Stimulated activated CD8-positive, alpha-beta memory T cell treated with anti-CD3 and anti-CD28 coated beads, Interleukin-2, amount 100 ng/mL, for 48 hours (primary cell): ENCODE measurements at regions not wholly inside any gene's neighbourhood (a gene's known extent, or its start where the extent isn't known, plus 50 kb on each side); places are given as distances from the start of the nearest gene placed in this dataset.
A peak's percentile ranks its signal among the peaks of the same experiment; 100 is the strongest.

Experiments
- DNase-seq, 2 donors: peaks; one replicate each; pipeline ENCODE4 v3.0.0-alpha.2; 2020; ENCODE audit warnings: low read depth in 2 of 2

DNA sequence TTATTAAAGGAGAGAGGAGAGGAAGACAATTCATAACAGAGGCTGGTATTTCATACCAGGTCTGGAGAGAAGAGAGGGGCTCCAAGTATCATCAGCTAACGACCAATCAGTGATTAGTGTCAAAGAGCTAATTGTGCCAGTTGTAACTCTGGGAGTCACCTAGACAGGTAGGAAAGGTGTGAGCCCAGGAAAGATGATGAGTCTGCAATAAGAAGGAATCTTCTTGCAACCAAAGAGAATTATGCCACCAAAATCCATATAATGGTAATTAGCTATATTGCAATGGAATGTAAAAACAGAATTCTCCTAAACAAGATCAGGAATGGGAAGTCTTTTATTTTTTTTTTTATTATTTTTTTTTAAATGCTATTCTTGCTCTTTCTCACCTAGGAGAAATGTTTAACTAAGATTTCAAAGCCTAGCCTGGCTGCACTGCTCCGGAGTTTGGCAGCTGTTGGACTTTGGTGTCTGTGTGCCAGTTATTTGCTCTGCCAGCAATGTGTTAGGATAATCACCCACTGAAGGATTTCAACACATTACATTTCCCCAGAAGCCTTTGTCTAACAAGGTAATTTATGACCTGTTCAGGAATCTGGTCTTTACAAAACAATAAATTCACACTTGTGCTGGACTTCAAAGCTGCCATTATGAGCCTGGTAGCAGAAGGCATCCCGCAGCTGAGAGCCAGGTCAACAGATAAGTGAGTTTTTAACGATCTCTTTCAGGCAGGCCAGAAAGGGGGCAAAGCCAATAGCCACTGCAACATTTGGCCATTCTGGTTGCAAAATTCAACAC, 89.4 kb downstream of the FOXB1 start:
- no peak for DNase-seq

DNA sequence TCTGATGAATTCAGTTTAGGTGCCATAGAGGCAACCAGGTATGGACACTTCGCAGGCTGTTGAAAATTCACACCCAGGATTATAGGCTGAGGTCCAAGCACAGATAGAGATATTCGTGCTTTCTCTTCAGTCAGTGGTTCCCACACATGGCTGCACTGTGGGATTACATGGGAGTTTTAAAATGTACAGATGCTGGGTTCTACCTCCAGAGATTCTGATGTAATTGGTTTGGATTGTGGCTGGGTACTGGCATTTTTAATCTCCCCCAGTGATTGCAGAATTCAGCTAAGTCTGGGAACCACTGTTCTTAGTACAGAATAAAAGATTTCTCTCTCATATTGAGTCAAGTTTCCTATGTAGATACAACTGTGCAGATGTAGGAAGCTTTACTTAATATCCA, 91.6 kb downstream of the FOXB1 start:
- no peak for DNase-seq

DNA sequence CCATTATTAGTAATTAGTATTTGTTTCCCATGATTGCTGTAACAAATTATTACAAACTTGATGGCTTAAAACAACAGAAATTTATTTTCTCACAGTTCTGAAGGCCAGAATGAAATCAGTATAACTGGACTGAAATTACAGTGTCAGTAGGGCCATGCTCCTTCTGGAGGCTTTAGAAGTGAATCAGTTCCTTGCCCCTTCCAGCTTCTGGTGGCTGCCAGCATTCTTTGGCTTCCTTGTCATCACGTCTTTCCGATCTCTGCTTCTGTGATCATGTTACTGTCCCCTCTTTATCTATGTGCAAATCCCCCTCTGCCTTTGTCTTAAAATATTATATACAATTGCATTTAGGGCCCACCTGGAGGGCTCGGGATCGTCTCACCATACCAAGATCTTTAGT, 92.0 kb downstream of the FOXB1 start:
- no peak for DNase-seq

DNA sequence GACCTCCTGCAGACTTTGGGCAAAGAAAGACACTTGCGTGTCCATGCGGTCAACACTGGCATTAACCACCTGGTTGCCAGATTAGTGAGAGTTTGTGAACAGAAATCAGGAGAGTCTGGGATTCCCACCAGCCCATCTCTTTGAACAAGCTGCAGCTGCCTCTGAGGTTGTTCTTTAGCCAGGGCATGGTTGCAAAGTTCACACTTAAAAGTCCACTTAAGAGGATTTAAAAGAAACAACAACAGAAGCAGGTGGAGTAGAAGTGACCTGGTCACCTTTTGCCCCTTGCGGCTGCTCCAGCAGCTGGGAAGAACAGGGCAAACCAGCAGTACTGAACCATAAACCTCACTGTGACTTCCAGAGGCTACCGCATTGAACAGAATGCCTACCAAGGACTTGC, 97.3 kb downstream of the FOXB1 start:
- DNase-seq: no peak

DNA sequence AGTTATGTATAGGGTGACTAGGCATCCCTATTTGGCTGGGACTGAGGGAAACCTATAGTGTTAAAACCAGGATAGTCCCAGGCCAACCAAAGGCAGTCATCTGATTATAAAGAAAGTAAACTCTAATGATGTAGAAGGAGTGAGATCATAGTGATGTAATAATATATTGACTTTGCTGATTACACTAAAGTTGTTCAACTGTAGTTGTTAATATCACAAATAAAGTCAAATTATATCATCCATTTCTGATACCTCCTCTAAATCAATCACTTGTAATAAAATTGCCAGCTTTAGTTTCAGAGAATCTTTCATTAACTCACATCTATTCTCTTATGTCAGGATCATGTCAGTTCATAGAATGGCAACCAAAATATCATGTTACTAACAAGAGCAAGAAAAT, 98.6 kb downstream of the FOXB1 start:
- DNase-seq: no peak

DNA sequence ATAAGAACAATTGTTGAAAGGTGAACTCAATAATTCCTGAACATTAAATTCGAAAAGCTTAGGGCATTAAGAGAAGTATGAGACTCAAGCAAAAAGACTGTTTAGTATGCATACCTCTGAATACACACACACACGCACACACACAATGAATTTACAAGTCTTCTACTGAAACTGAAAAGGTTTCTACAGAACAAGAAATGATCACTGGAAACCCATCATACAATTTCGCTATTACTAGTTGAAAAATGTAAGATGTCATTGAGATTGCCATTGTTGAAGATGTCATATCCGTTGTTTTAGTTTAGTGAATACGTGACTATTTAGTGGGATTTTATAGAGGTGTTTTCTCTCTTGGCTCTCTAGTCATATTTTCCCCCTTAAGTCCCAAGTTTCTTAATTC, 106.8 kb downstream of the FOXB1 start:
- no peak for DNase-seq

DNA sequence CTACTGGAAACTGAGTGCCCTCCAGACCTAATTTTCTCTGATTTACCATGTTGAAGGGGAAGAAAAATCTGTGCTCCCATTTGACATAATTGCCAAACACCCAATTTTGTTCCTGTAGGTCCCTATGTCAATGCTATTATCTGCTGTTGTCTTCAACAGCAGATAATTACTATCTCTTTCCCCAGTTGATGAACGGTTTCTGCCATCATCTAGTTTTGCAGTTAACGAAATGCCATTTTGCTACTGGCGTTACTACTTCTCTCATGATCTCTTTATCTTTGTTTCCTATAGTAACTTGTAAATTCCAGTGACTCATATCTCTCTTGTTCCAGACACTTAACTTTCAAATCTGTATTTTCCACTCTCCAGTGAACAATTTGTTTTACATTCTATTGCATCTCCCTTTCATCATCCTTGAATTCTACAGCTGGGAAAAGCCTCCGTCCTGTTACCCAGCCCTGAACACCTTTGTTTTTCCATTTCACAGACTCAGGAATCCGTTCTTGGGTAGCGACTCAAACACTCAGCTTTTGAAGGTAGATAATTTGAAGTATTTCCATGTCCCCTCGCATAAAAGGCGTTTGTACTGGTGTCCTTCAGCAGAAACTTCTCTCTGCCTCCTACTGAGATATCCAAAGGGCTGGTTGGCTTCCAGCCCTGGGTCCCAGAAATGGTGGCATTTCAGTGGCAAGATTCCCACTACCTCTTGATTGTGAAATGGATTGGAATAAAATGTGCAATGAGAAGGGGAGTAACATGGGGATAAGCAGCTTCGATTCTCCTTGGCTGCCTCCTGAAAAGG, 111.7 kb downstream of the FOXB1 start:
- no peak for DNase-seq

DNA sequence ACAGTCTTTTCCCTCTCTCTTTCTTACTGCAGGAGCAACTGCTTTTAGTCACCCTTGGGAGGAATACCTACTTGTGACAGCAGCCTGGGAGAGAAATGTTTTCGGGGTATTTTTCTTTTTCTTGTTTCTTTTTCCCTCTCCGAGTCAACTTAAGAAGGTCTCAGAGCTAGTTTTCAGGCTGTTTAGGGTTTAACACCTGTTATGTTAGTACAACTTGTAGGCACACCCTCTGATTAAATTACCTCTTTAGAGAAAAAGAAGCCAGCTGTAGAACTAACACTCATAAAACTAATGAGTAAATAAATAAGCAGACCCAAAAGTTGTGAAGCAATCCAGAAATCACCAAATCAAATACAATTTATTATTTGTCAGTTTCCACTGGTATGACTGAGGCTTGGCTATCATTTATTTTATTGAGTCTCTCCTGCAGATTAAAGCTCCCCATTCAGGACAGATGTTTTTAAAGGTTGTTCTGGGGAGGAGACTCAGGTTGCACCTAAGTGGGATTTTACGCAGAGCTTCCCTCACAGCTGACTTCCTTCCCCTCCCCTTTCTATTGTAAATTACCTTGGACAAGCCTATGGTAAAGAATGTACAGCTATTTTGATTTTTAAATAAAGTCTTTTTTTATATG, 112.5 kb downstream of the FOXB1 start:
- DNase-seq: no peak

DNA sequence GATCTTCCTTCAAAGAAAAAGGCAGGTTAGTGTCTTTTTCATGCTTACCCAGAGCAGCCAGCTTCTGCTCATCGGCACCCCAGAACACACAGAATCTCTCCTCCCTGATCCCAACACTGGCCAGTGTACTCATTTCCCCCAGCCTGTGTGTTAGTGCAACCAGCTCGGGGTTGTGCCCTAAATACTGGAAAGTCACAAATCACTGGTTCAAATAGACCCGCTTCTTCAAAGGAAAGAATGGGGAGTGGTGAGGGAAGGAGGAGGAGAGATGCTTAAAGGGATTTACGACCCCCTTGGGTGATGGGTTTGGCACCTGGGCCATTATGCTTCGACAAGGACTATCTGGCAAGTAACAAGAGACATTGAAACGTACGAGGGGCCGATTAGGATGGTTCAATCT, 114.0 kb downstream of the FOXB1 start:
- DNase-seq: no peak

DNA sequence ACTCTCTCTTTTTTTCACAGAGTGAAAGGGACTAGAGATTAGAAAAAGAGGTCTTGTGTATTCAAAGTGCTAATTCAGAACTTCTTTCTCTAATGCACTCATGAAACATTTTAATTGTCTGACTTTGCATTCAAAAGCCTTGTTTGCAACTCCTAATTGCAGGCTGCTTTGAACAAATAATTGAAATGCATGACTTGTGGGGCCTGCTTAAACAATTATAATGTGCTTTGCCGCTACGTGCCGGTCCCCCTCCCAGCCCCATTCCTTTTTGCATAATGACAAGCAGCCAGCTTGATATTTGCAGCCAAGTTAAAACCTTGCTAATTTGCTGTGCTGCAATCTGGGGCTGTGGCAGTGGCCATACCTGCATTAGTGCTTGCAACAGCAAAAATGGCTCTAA, 114.5 kb downstream of the FOXB1 start:
- no peak for DNase-seq

DNA sequence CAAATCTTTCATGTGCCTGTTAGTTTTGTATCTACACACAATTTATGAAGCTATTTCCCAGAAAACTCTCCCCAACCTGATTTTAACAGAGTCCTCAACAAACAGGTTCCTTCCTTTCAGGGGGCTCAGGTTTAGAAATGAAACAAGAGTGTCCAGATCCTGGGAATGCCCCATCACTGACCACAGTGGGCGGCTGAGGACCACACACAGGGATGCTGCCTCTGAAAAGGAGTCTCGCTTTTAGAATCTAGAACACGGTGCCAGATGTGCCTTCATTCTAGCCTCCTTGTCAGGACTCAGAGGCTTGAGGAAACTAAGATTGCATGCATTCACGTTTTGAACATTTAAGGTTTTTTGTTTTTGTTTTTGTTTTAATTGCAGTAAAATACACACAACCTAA, 115.0 kb downstream of the FOXB1 start:
- no peak for DNase-seq

DNA sequence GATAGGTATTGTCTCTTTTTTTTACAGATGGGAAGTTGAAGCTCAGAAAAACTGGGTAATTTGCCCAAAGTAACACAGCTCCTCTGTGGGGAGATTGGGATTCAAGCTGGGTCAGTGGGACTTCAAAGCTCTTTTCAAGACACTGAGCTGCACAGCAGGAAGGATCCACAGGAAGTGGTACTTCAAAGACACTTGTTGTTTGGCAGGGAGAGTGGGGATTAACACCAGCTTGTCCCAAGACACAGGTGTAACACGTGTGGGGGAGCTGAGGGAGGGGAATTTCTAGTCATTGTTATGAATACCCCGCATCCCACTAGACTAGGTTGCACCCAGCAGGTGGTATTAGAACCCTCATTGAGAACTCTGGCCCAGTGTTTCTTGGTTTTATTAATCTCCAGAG, 116.0 kb downstream of the FOXB1 start:
- DNase-seq: no peak

DNA sequence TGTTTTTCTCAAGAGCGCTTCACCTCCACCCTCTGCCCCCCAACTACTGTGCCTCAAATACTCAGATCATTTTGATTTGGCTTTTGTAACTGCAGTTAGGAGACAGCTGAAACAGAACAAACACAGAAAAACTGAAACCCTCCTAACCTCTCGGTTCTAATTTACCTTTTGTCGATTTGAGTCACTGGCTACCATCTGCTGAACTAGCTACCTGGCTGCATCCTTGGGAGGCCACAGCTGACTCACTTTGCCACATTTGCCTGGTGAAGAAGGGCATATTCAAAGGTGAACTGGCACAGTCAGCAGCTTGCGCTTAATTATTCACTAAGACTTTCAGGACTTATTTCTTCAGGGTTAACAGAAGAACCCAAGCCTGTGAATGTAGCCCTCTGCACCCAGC, 117.7 kb downstream of the FOXB1 start:
- peak in 1 of 2 donors; percentile 35 for DNase-seq

DNA sequence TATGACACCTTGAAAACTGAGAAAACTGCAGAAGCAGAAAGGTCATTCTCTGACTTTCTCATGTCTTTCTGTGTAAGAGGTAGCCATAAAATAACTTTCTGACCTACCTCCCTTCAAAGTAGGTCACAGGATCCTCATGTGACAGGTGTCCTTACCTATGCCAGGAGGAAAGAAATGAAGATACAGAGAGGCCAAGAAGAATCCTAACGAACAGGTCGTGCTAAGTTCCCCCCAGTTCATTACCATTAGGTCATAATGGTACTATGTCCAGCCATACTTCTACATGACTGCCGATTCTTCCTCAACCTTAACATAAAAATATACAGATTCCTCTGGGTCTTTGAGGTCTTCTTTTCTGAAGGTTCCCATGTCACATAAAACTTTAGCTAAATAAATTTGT, 118.6 kb downstream of the FOXB1 start:
- DNase-seq: no peak

DNA sequence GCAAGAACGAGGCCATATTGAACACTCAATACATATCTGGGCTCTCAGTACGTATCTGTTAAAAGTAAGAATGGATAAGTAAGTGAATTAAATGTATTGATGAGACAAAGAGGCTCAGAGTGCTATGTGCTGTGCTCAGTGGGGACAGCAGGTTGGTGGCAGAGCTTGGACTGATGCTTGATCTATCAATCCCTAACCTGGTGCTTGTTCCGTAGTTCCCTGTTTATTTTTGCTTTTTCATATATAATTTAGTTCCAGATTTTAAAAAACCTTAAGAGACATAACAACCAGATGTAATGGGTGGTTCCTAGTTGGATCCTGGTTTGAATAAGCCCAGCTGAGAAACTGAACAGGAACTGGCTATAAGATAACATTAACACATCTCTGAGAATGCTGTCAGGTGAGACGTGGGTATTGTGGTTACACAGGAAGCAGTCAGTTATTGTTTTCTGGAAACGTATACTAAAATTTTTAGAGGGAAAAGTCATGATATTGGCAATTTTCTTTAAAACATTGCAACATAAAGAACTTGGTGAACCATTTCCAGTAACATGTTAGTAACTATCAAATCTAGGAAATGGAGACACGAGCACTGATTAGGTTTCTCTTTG, 120.5 kb downstream of the FOXB1 start:
- DNase-seq: no peak

DNA sequence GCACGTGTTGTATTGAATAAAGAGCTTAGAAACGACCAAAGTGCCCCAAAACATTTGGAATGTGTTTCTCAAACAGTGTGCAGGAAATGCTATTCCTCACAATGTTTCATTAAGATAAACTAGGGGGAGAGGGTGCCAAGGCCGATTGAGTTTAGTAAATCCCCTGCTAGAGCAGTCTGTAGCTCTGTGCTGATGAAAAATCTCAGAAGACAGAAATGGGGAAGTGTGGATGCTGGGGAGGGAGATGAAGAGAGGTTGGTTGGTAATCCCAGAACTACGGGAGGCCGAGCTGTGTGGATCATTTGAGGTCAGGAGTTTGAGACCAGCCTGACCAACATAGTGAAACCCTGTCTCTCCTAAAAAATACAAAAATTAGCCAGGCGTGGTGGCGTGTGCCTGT, 121.2 kb downstream of the FOXB1 start:
- DNase-seq: no peak

DNA sequence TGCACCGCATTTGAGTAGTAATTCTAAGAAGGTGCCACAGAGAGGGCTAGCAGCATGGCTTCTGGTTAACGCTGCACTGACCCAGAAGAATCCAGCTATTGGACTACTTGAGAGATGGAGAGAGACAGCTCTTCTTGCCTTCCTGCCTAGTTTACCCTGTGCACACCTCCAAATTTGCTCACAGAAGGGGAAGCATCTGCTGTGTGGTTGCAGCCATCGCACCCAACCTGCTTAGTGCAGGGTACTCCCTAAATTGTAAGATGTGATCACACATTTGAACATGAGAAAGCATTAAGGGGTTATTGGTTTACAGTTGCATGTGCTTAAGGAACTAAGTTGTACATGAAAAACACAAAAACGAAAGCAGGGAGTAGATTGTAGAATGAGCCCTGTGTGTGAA, 122.1 kb downstream of the FOXB1 start:
- DNase-seq: no peak

DNA sequence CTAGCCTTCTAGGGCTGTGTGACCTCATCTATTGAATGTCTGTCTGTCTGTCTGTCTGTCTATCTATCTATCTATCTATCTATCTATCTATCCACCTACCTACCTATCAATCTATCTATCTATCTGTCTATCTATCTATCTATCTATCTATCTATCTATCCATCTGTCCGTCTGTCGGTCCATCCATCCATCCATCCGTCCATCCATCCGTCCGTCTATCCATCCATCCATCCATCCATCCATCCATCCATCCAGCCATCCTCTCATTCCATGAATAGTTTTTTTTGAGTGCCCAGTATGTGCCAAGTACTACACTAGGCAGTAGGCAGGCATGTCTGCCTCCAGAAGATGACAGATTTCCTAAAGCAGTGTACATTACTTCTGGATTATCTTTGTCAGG, 122.5 kb downstream of the FOXB1 start:
- no peak for DNase-seq

DNA sequence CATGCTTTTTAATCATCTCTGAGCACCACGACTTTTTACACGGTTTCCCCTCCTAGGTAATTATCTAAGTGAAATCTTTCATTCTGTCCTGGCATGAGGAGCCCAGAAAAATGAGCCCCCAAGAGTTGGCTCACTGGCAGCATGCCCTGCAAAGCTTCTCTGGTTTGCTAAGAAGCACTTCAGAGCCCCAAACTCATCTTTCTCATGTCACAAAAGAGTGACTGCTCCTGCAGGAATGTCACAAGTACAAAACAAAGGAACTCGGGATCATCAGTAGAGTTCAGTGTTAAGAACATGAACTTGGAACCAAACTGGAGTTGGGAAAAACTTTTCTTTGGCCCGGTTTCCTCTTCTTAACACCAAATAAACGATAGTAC, 123.9 kb downstream of the FOXB1 start:
- no peak for DNase-seq

DNA sequence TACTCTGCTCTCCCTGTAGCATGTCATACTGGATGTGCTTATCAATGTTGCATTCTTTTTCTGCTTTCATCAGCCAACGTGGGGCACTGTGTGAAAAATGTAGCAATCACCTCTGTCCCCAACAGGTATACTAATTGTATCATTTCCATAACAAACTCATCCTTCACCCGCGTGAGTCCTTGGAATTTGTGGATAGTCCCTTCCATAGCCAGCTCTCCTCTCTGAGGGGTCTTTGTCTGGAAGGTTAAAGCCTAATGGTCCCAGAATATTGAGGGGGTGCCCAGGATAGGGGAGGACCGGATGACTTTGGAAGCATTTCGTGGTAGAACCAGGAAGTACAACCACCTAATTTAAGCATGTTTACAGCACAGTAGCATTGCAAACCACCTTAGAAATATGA, 124.6 kb downstream of the FOXB1 start:
- no peak for DNase-seq

DNA sequence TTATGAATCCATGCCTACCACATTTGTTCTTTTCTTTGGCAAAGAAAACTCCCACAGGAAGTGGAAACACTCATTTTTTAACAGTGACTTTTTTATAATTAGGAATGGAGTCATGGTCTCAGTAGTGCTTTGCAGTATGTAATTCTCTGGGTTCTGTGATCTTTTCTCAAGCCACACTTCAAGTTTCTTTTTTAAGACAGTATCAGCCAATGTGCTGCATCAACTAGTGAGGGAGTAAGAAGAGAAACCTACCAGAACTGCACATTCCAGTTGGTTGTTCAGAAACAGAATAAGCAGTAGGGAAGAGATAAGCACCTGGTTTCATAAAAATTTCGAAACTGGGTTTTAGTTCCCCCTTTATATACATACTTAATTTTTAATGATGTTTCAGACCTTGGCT, 126.3 kb downstream of the FOXB1 start:
- DNase-seq: no peak

DNA sequence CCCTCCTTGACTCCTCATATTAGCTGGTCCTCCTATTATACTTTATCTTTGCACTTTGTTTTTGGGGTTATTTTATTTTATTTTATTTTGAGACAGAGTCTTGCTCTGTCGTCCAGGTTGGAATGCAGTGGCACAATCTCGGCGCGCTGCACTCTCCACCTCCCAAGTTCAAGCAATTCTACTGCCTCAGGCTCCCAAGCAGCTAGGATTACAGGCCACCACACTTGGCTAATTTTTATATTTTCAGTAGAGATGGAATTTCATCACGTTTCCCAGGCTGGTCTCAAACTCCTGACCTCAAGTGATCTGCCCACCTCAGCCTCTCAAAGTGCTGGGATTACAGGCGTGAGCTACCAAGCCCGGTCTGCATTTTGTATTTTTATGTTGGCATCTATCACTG, 126.7 kb downstream of the FOXB1 start:
- no peak for DNase-seq

DNA sequence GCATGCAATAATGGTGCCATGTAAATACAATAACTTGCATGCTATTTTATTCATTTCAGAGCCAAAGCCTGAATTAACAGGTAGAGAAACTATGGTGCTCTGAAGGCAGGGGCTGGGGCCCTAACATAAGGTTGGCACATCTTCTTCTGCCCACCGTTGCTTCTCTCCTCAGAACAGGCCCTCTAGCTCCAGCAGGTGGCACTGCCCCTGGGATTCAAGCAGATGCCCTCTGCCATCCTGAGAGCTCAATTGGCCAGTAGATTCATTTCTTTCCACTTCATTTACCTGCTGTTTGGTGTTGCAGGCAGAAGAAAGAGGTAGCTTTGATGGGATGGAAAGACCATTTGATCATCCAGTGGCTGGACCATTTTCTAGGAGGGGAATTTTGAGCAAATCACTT, 130.5 kb downstream of the FOXB1 start:
- DNase-seq: no peak
